HepG2 (cell line): ENCODE measurements at regions not wholly inside any gene's neighbourhood (a gene's known extent, or its start where the extent isn't known, plus 50 kb on each side); places are given as distances from the start of the nearest gene placed in this dataset.

Experiments used
- ATAC-seq: fragments of 200-7000 bp; cut with Tn5 transposase; 3 replicates; pipeline ENCODE4 v1.9.1; 2020; ENCODE audit warnings: mild to moderate bottlenecking, moderate library complexity
- BruUV-seq: library from RNA; stranded (reverse); fragments of 400-500 nt; replicated peaks from 2 replicates; lab custom pipeline; 2021; lab: Mats Ljungman, UMichigan
- CTCF ChIA-PET: fragments of 300-600 bp; formaldehyde crosslinking; extraction: SDS; loops from one replicate; lab custom pipeline; 2021; ENCODE audit warnings: low total read pairs, inconsistent platforms, low intra/inter-chr PET ratio; lab: Yijun Ruan, JAX
- POLR2A ChIA-PET: fragments of 350-600 bp; sonication (Branson Sonifier 250); formaldehyde crosslinking; loops from one replicate; lab custom pipeline; 2020; ENCODE audit warnings: antibody characterized with exemption, inconsistent platforms; lab: Yijun Ruan, JAX
- DNase-seq: peaks from one replicate; pipeline ENCODE4 v3.0.0-alpha.2; 2015; ENCODE audit warnings: low spot score
- FAIRE-seq: peaks from 3 replicates; lab custom pipeline; 2011; peaks lifted over from hg19 to GRCh38; lab: Jason Lieb, UNC
- H2AFZ ChIP-seq: one replicate; pipeline ENCODE4 v1.6.1; 2011; ENCODE audit warnings: low read length, inconsistent platforms
- H3K27ac ChIP-seq: fragments of 300-600 bp; 3 replicates; pipeline ENCODE4 v1.8.0; 2011; ENCODE audit warnings: mixed run types, mild to moderate bottlenecking, mixed read lengths, low read length, inconsistent platforms; ENCODE audit not compliant: insufficient read depth; ENCODE audit errors: extremely low read length
- H3K27me3 ChIP-seq, 2 experiments: fragments of 200-600 bp in 1 of 2; 2 replicates in 1 of 2; 3 replicates in 1 of 2; pipeline versions ENCODE4 v1.6.0 to v1.8.0; 2011; ENCODE audit warnings: low read length in 2 of 2, mild to moderate bottlenecking in 2 of 2, moderate library complexity in 2 of 2, inconsistent platforms in 1 of 2; ENCODE audit not compliant: insufficient read depth in 2 of 2, control insufficient read depth in 1 of 2
- H3K36me3 ChIP-seq, 2 experiments: fragments of 200-600 bp in 1 of 2; replicated peaks in 1 of 2; 2 replicates in 1 of 2; 3 replicates in 1 of 2; pipeline versions ENCODE4 v1.5.1 to v1.8.0; 2011; ENCODE audit warnings: low read length in 2 of 2, inconsistent platforms in 1 of 2; ENCODE audit not compliant: insufficient read depth in 2 of 2, control insufficient read depth in 1 of 2
- H3K4me1 ChIP-seq: 2 replicates; pipeline ENCODE4 v1.5.1; 2012; ENCODE audit warnings: low read length, inconsistent platforms; ENCODE audit not compliant: insufficient read depth
- H3K4me2 ChIP-seq: 2 replicates; pipeline ENCODE4 v1.6.0; 2011; ENCODE audit warnings: low read depth, low read length, inconsistent platforms
- H3K4me3 ChIP-seq, 3 experiments: fragments of 200-600 bp in 1 of 3; sonication (generic), shearing (Covaris generic) in 1 of 3; replicated peaks in 1 of 3; 2 replicates each; pipeline ENCODE4 v1.5.1; 2011 to 2016; ENCODE audit warnings: low read length in 3 of 3, inconsistent platforms in 2 of 3, low read depth in 2 of 3, mild to moderate bottlenecking in 2 of 3, control low read depth in 1 of 3, mixed read lengths in 1 of 3; ENCODE audit not compliant: insufficient read depth in 1 of 3
- H3K79me2 ChIP-seq: one replicate; pipeline ENCODE4 v1.6.1; 2011; ENCODE audit warnings: low read length, inconsistent platforms; ENCODE audit not compliant: insufficient read depth
- H3K9ac ChIP-seq: 2 replicates; pipeline ENCODE4 v1.6.0; 2011; ENCODE audit warnings: mild to moderate bottlenecking, low read depth, low read length, inconsistent platforms; ENCODE audit not compliant: insufficient read depth
- H3K9me3 ChIP-seq: 2 replicates; pipeline ENCODE4 v1.5.1; 2012; ENCODE audit warnings: mild to moderate bottlenecking, low read length
- H4K20me1 ChIP-seq: 2 replicates; pipeline ENCODE4 v1.6.0; 2011; ENCODE audit warnings: inconsistent platforms, mild to moderate bottlenecking, low read length, moderate library complexity; ENCODE audit not compliant: insufficient read depth
- ATF7 ChIP-seq, 2 experiments: fragments of 450-650 bp in 1 of 2; sonication (generic) in 1 of 2; formaldehyde crosslinking in 1 of 2; IDR thresholded peaks; 2 replicates each; pipeline versions ENCODE4 v1.4.0 to v1.6.1; 2016 to 2020; ENCODE audit warnings: antibody characterized with exemption in 1 of 2, mild to moderate bottlenecking in 1 of 2, missing genetic modification reagents in 1 of 2
- ETS1 ChIP-seq: sonication (generic); formaldehyde crosslinking; IDR thresholded peaks from 2 replicates; pipeline ENCODE4 v1.4.0; 2020; ENCODE audit warnings: missing genetic modification reagents
- POLR2A ChIP-seq, 2 experiments: IDR thresholded peaks; 2 replicates each; pipeline ENCODE4 v1.6.1; 2011; ENCODE audit warnings: low read depth in 2 of 2, low read length in 2 of 2, mild to moderate bottlenecking in 1 of 2, moderate library complexity in 1 of 2; ENCODE audit not compliant: insufficient read depth in 1 of 2
- SNAPC5 ChIP-seq: sonication (generic); formaldehyde crosslinking; IDR thresholded peaks from 2 replicates; pipeline ENCODE4 v1.8.1; 2023; ENCODE audit warnings: mild to moderate bottlenecking, missing genetic modification reagents, borderline replicate concordance
- ZBTB10 ChIP-seq: sonication (generic); formaldehyde crosslinking; IDR thresholded peaks from 2 replicates; pipeline ENCODE4 v1.4.0; 2020; ENCODE audit warnings: missing genetic modification reagents, borderline replicate concordance
- ZNF343 ChIP-seq: sonication (generic); formaldehyde crosslinking; IDR thresholded peaks from 2 replicates; pipeline ENCODE4 v1.4.0; 2020; ENCODE audit warnings: mild to moderate bottlenecking, missing genetic modification reagents
- ZNF704 ChIP-seq: sonication (generic); formaldehyde crosslinking; IDR thresholded peaks from 2 replicates; pipeline ENCODE4 v1.8.1; 2023; ENCODE audit warnings: mild to moderate bottlenecking, inconsistent platforms, moderate library complexity, missing genetic modification reagents, borderline replicate concordance
- ZNF891 ChIP-seq: sonication (generic); formaldehyde crosslinking; IDR thresholded peaks from 2 replicates; pipeline ENCODE4 v1.5.0; 2020; ENCODE audit warnings: mild to moderate bottlenecking, missing genetic modification reagents
- WGBS: methylation state at CpG from one replicate; pipeline ENCODE4 v1.1.6; 2017; ENCODE audit warnings: low lambda C conversion rate; 5-methylcytosine and 5-hydroxymethylcytosine counted together
- in situ Hi-C: cut with HindIII; loops from 2 replicates; pipeline ENCODE4 v1.10.0; 2017; ENCODE audit warnings: low pct_unique_long_range_greater_than_20kb; ENCODE audit not compliant: extremely low pct_ligation_motif_present
- intact Hi-C: fragments of 100-400 bp; cut with micrococcal nuclease; formaldehyde crosslinking; loops from one replicate; pipeline ENCODE4 v1.10.0; 2022; ENCODE audit not compliant: unreplicated experiment

GRCh38 chr5:98453296-98453695 is 320.2 kb upstream of the RGMB start:
- Histone ChIP-seq H4K20me1 (no peaks in the 10 kb centered on the region), H3K27ac (no peak overlapping the region), H3K27me3 (no peaks in the 10 kb centered on the region), H3K4me1 (no peaks in the 10 kb centered on the region), H3K9ac (no peak overlapping the region), H2AFZ (no peak overlapping the region), H3K9me3 (no peaks in the 10 kb centered on the region)
- FAIRE-seq (no peak), DNase-seq (no peak)
- CTCF ChIA-PET, result no interaction called here
- in situ Hi-C loops, result no loop called here
- no peak for TF ChIP-seq ETS1 (CRISPR knock-in tag)
- TF ChIP-seq ZNF704 (CRISPR knock-in tag), result no peak
- TF ChIP-seq ZNF343 (CRISPR knock-in tag), result no peak
- TF ChIP-seq, all 625 proteins: peak for 0
- H3K4me3 ChIP-seq, result no peak overlapping the region
- no peak for ATAC-seq
- BruUV-seq, result no TSS peak
- H3K36me3 ChIP-seq, result no peaks in the 10 kb centered on the region
- WGBS, result 0% methylated on average over 1 of the region's 1 CpG
- POLR2A ChIA-PET, result no interaction called here
- intact Hi-C loops, result no loop called here
- no peak overlapping the region for H3K4me2 ChIP-seq
- H3K79me2 ChIP-seq, result no peaks in the 10 kb centered on the region

GRCh38 chr5:98454407-98454806 is 319.1 kb upstream of the RGMB start:
- 0% methylated on average over 1 of the region's 1 CpG for WGBS
- no peak for FAIRE-seq
- Histone ChIP-seq H3K27me3 (no peaks in the 10 kb centered on the region), H3K9ac (no peak overlapping the region), H3K4me1 (no peaks in the 10 kb centered on the region), H2AFZ (no peak overlapping the region), H4K20me1 (no peaks in the 10 kb centered on the region), H3K9me3 (no peaks in the 10 kb centered on the region), H3K4me3 (no peak overlapping the region), H3K36me3 (no peaks in the 10 kb centered on the region), H3K4me2 (no peak overlapping the region), H3K79me2 (no peaks in the 10 kb centered on the region), H3K27ac (no peak overlapping the region)
- no peak for TF ChIP-seq ZNF891
- 0 out of 2 replicates have a peak, but pooled peaks have one; percentile 21 for TF ChIP-seq ATF7 (IDR thresholded peaks at IDR 0.05)
- no peak for TF ChIP-seq ATF7 (CRISPR knock-in tag; IDR thresholded peaks at IDR 0.05)
- no peak for TF ChIP-seq ZBTB10 (CRISPR knock-in tag)
- TF ChIP-seq POLR2A (IDR thresholded peaks at IDR 0.05; ENCODE audit: insufficient read depth in 1 of 2, low read depth in 2 of 2, low read length in 2 of 2), result no peak
- no peak for TF ChIP-seq SNAPC5 (CRISPR knock-in tag)
- CTCF ChIA-PET, result no interaction called here
- intact Hi-C loops (no loop called here), in situ Hi-C loops (no loop called here)
- no peak for ATAC-seq
- BruUV-seq, result no TSS peak
- DNase-seq, result no peak
- POLR2A ChIA-PET, result no interaction called here
